H1 (cell line): ENCODE measurements at regions not wholly inside any gene's neighbourhood (a gene's known extent, or its start where the extent isn't known, plus 50 kb on each side); places are given as distances from the start of the nearest gene placed in this dataset.

Source experiments
- ASH2L ChIP-seq: fragments of 200-600, 300-600 bp; sonication (generic); IDR thresholded peaks from one replicate; pipeline ENCODE4 v1.7.1; 2017; ENCODE audit warnings: low read length
- BACH1 ChIP-seq: IDR thresholded peaks from 2 replicates; pipeline ENCODE4 v1.6.1; 2012; ENCODE audit warnings: low read length, improper control_type of control experiment
- BRCA1 ChIP-seq: IDR thresholded peaks from 2 replicates; pipeline ENCODE4 v1.6.1; 2012; ENCODE audit warnings: low read depth, low read length, improper control_type of control experiment
- CREB1 ChIP-seq: IDR thresholded peaks from 2 replicates; pipeline ENCODE4 v1.6.1; 2012; ENCODE audit warnings: inconsistent platforms
- POLR2A ChIP-seq, 2 experiments: IDR thresholded peaks; 1 replicate in 1 of 2; 2 replicates in 1 of 2; pipeline ENCODE4 v1.6.1; 2011; ENCODE audit warnings: low read depth in 2 of 2, low read length in 2 of 2, mild to moderate bottlenecking in 2 of 2; ENCODE audit errors: control extremely low read depth in 1 of 2
- POU5F1 ChIP-seq: IDR thresholded peaks from 2 replicates; pipeline ENCODE4 v1.6.1; 2011; ENCODE audit warnings: low read depth, mild to moderate bottlenecking, low read length, moderate library complexity
- TCF12 ChIP-seq: IDR thresholded peaks from 2 replicates; pipeline ENCODE4 v1.6.1; 2011; ENCODE audit warnings: low read depth, mild to moderate bottlenecking, low read length
- YY1 ChIP-seq: IDR thresholded peaks from 2 replicates; pipeline ENCODE4 v1.6.1; 2011; ENCODE audit warnings: low read depth, mild to moderate bottlenecking, low read length
- TF ChIP-seq, protein P1 (sequence below): IDR thresholded peaks from 2 replicates; pipeline ENCODE4 v1.6.1; 2012; ENCODE audit warnings: low read length, inconsistent platforms

DNA sequence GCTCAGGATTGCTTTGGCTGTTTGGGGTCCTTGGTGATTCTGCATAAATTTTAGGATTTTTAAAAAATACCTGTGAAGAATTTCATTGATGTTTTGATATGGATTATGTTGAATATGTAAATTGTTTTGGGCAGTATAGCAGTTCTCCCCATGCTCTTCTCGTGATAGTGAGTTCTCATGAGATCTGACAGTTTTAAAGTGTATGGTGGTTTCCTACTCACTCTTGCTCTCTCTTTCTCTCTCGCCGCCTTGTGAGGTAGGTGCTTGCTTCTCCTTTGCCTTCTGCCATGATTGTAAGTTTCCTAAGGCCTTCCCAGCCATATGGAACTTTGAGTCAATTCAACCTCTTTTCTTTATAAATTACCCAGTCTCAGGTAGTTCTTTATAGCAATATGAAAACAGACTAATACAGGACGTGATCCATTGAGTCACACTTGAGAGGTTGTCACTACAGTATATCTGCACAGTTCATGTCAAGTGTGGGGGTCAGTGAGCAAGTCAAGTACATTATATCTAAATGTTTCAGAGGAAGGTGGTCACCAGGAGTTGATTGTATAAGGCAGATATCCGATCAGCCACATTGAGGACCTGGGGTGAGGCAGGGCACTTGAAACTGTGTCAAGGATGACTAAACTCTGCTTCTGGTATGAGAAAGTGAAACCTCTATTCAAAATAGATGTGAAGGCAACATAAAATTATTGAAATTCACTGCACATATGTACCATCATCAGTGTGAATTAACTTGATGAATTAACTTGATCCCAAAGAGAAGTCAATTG is 70.7 kb upstream of the CCDC179 start (continued):
- TF ChIP-seq, protein P1, sequence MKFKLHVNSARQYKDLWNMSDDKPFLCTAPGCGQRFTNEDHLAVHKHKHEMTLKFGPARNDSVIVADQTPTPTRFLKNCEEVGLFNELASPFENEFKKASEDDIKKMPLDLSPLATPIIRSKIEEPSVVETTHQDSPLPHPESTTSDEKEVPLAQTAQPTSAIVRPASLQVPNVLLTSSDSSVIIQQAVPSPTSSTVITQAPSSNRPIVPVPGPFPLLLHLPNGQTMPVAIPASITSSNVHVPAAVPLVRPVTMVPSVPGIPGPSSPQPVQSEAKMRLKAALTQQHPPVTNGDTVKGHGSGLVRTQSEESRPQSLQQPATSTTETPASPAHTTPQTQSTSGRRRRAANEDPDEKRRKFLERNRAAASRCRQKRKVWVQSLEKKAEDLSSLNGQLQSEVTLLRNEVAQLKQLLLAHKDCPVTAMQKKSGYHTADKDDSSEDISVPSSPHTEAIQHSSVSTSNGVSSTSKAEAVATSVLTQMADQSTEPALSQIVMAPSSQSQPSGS = no peak
- TF ChIP-seq CREB1 (no peak), POU5F1 (no peak), YY1 (no peak), TCF12 (no peak), POLR2A (IDR thresholded peaks at IDR 0.05; ENCODE audit: control extremely low read depth in 1 of 2, low read depth in 2 of 2, low read length in 2 of 2) (no peak), BRCA1 (no peak), ASH2L (no peak), BACH1 (no peak)
